ENCODE measurements at regions not wholly inside any gene's neighbourhood (a gene's known extent, or its start where the extent isn't known, plus 50 kb on each side); places are given as distances from the start of the nearest gene placed in this dataset.

- no peak for TF ChIP-seq POLR2A (IDR thresholded peaks at IDR 0.05; ENCODE audit: low read length)
- no peak for TF ChIP-seq REST (IDR thresholded peaks at IDR 0.05)
- no peak for TF ChIP-seq CTCF (IDR thresholded peaks at IDR 0.05)
- TF ChIP-seq MAZ (IDR thresholded peaks at IDR 0.05; ENCODE audit: borderline replicate concordance, low read depth, low read length) = no peak
- TF ChIP-seq CHD2 (IDR thresholded peaks at IDR 0.05; ENCODE audit: low read length, partially characterized antibody) = no peak
- TF ChIP-seq ZC3H11A (IDR thresholded peaks at IDR 0.05) = no peak
- TF ChIP-seq ELK1 (IDR thresholded peaks at IDR 0.05; ENCODE audit: low read depth, low read length) = no peak
- TF ChIP-seq USF2 (IDR thresholded peaks at IDR 0.05) = no peak
- no peak for TF ChIP-seq SMC3 (IDR thresholded peaks at IDR 0.05)
Observed at GRCh38 chr20:24862186-24862585, 86.9 kb upstream of the CST7 start.

All from A549 (cell line).